Stomach (tissue), 8 donors: ENCODE measurements at regions not wholly inside any gene's neighbourhood (a gene's known extent, or its start where the extent isn't known, plus 50 kb on each side); places are given as distances from the start of the nearest gene placed in this dataset.

Source experiments
- DNase-seq, 2 donors: peaks; one replicate each; pipeline versions ENCODE4 v3.0.0 to v3.0.0-alpha.2; 2013 to 2019
- H3K27ac ChIP-seq, 5 donors: fragments of 200-600 bp in 4 of 5; sonication (generic) in 4 of 5; one replicate each; pipeline ENCODE4 v1.5.1; 2013 to 2019; ENCODE audit warnings: mild to moderate bottlenecking in 1 of 5, moderate library complexity in 1 of 5
- H3K27me3 ChIP-seq, 3 donors: fragments of 200-600 bp; sonication (generic); one replicate each; pipeline ENCODE4 v1.5.1; 2017 to 2019; ENCODE audit warnings: mixed run types in 1 of 3
- H3K36me3 ChIP-seq, 4 donors: fragments of 200-600 bp; sonication (generic); 1 replicate in 3 of 4; 2 replicates in 1 of 4; pipeline ENCODE4 v1.5.1; 2016 to 2019
- H3K4me1 ChIP-seq, 4 donors: fragments of 200-600 bp; sonication (generic); one replicate each; pipeline ENCODE4 v1.5.1; 2016 to 2019
- H3K4me3 ChIP-seq, 4 donors: fragments of 200-600 bp; sonication (generic) in 3 of 4; one replicate each; pipeline ENCODE4 v1.5.1; 2016 to 2019; ENCODE audit warnings: mild to moderate bottlenecking in 1 of 4
- H3K9me3 ChIP-seq, 4 donors: fragments of 200-600 bp; sonication (generic); one replicate each; pipeline ENCODE4 v1.5.1; 2016 to 2019
- CTCF ChIP-seq, 7 experiments: fragments of 450-650 bp in 4 of 7; fragments of 200-600 bp in 3 of 7; sonication (generic) in 3 of 7; IDR thresholded peaks; one replicate each; pipeline ENCODE4 v1.5.1; 2016 to 2019; ENCODE audit warnings: antibody characterized with exemption in 7 of 7, control low read depth in 2 of 7, mild to moderate bottlenecking in 1 of 7
- EP300 ChIP-seq: sonication (generic); formaldehyde crosslinking; IDR thresholded peaks from one replicate; pipeline ENCODE4 v1.6.1; 2017; ENCODE audit warnings: antibody characterized with exemption
- POLR2A ChIP-seq, 4 donors: fragments of 450-650 bp; IDR thresholded peaks; one replicate each; pipeline ENCODE4 v1.6.1; 2016; ENCODE audit warnings: antibody characterized with exemption in 4 of 4, control low read depth in 2 of 4, mild to moderate bottlenecking in 1 of 4, moderate library complexity in 1 of 4
- POLR2AphosphoS5 ChIP-seq, 3 donors: sonication (generic); formaldehyde crosslinking; IDR thresholded peaks; one replicate each; pipeline ENCODE4 v1.6.1; 2016; ENCODE audit warnings: antibody characterized with exemption in 3 of 3
- WGBS, 5 donors: extraction: QIAGEN DNeasy Blood & Tissue Kit in 3 of 5; methylation state at CpG; one replicate each; pipeline versions ENCODE4 v1.1.5 to v1.1.7; 2013 to 2018; 5-methylcytosine and 5-hydroxymethylcytosine counted together
- intact Hi-C: fragments of 100-400 bp; cut with DNase I; formaldehyde crosslinking; loops from one replicate; pipeline ENCODE4 v1.15.1; 2023; ENCODE audit warnings: low total_unique reads
- donor health status: healthy with polysubstance abuse.
- donor health status: Bipolar disorder and iron deficiency.
- donor health status: healthy.

DNA sequence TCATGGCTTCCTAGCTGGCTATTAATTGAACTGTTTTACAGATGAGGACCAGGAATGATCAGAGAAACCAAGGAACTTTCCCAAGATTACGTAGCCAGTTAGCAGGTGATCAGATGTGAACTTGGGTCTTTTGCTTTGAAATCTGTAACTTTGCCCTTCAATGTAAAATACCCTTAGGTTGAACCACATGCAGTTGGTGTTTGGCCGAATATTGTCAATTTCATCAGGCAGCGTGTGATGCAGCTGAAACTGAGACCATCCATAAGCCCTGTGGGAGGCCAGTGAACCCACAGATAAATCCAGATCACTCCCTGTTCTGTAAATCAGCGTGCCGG is 150.8 kb downstream of the ETS2 start:
- no peak overlapping the region for H3K4me3 ChIP-seq
- peak overlapping the region; percentile 42 to 89 (median 78) for H3K27ac ChIP-seq
- no peak for TF ChIP-seq CTCF (IDR thresholded peaks at IDR 0.05)
- TF ChIP-seq EP300 = no peak
- no peak for TF ChIP-seq POLR2AphosphoS5 (IDR thresholded peaks at IDR 0.05)
- no peak for TF ChIP-seq POLR2A (IDR thresholded peaks at IDR 0.05)
- no peak for DNase-seq
- intact Hi-C loops = no loop called here
- peaks cover 38 to 48% (median 44%) of the 10 kb centered on the region in 4 donors for H3K4me1 ChIP-seq
- H3K9me3 ChIP-seq = no peaks in the 10 kb centered on the region
- H3K27me3 ChIP-seq = no peaks in the 10 kb centered on the region
- WGBS, 5 donors = 45 to 65% (median 54%) methylated on average over 5 of the region's 5 CpGs
- no peaks in the 10 kb centered on the region for H3K36me3 ChIP-seq

DNA sequence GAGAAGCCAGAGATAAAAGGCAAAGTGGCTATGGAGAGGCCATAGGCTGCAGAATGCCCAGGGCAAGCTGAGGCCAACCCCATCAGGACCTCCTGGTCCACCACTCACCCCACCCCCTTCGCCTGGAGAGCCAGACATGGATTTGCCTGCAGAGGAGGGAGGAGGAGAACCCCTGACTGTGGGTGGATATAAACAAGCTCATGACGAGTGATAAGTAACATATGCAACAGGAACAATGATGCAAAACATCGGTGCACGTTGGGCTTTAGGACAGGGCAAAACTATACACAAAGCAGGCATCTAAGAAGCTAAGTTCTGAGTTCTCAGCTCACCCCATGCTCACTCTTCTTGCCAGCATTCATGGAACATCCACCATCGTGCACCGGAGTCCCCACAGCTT is 150.3 kb downstream of the ETS2 start:
- DNase-seq = peak in 1 of 2 donors; percentile 33
- TF ChIP-seq POLR2A (IDR thresholded peaks at IDR 0.05) = no peak
- no peak for TF ChIP-seq POLR2AphosphoS5 (IDR thresholded peaks at IDR 0.05)
- TF ChIP-seq CTCF (IDR thresholded peaks at IDR 0.05) = no peak
- TF ChIP-seq EP300 = no peak
- no peaks in the 10 kb centered on the region for H3K36me3 ChIP-seq
- no peak overlapping the region for H3K4me3 ChIP-seq
- no peaks in the 10 kb centered on the region for H3K27me3 ChIP-seq
- H3K9me3 ChIP-seq = no peaks in the 10 kb centered on the region
- 70 to 81% (median 75%) methylated on average over 6 of the region's 6 CpGs for WGBS, 5 donors
- intact Hi-C loops = no loop called here
- peaks cover 38 to 48% (median 44%) of the 10 kb centered on the region in 4 donors for H3K4me1 ChIP-seq
- peak overlapping the region; percentile 42 to 89 (median 78) for H3K27ac ChIP-seq

DNA sequence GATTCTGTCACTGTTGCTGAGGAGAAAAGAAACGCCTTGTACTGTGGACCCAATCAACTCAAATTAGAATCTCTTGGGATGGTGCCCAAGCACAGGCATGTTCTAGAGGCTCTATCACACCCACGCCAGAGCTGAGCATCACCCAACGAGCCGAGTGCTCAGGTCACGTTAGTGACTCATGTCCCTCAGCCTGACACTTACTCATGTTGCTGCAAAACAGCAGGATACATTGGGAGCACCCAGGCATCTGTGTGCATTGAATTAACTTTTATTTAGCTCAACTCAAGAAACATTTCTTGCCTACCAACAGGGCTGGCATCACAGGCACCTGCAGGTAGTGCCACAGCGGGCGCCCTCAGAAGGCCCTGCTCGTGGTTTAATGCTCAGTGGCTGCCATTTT is 149.8 kb downstream of the ETS2 start:
- intact Hi-C loops = no loop called here
- WGBS, 5 donors = 70 to 78% (median 73%) methylated on average over 8 of the region's 8 CpGs
- no peaks in the 10 kb centered on the region for H3K9me3 ChIP-seq
- H3K4me1 ChIP-seq = peaks cover 38 to 48% (median 44%) of the 10 kb centered on the region in 4 donors
- H3K27me3 ChIP-seq = no peaks in the 10 kb centered on the region
- peak in 1 of 2 donors; percentile 39 for DNase-seq
- no peaks in the 10 kb centered on the region for H3K36me3 ChIP-seq
- no peak overlapping the region for H3K4me3 ChIP-seq
- TF ChIP-seq POLR2AphosphoS5 (IDR thresholded peaks at IDR 0.05) (no peak), EP300 (no peak), CTCF (IDR thresholded peaks at IDR 0.05) (no peak), POLR2A (IDR thresholded peaks at IDR 0.05) (no peak)
- peak overlapping the region; percentile 42 to 89 (median 78) for H3K27ac ChIP-seq

GRCh38 chr21:38954588-38955004 is 148.9 kb downstream of the ETS2 start:
- DNase-seq = peak; percentile 51 to 61
- no peaks in the 10 kb centered on the region for H3K36me3 ChIP-seq

More at GRCh38 chr21:38954588-38955004, 148.9 kb downstream of the ETS2 start:
- intact Hi-C loops = no loop called here
- no peaks in the 10 kb centered on the region for H3K9me3 ChIP-seq
- 17 to 50% (median 31%) methylated on average over 3 of the region's 3 CpGs for WGBS, 5 donors
- no peak overlapping the region for H3K4me3 ChIP-seq
- TF ChIP-seq CTCF (IDR thresholded peaks at IDR 0.05) (no peak), POLR2AphosphoS5 (IDR thresholded peaks at IDR 0.05) (peak in 2 of 3 donors; percentile 66 to 85)
- no peaks in the 10 kb centered on the region for H3K27me3 ChIP-seq
- peak overlapping the region; percentile 58 to 89 (median 81) for H3K27ac ChIP-seq
- peaks cover 36 to 50% (median 43%) of the 10 kb centered on the region in 4 donors for H3K4me1 ChIP-seq
